GM23248 (cell line): ENCODE measurements at regions not wholly inside any gene's neighbourhood (a gene's known extent, or its start where the extent isn't known, plus 50 kb on each side); places are given as distances from the start of the nearest gene placed in this dataset.

Source experiments
- EZH2 ChIP-seq: fragments of 200-600 bp; sonication (generic); IDR thresholded peaks from 2 replicates; pipeline ENCODE4 v1.6.1; 2018; ENCODE audit warnings: antibody characterized with exemption, mild to moderate bottlenecking; ENCODE audit not compliant: insufficient read depth, poor library complexity, severe bottlenecking
- EZH2phosphoT487 ChIP-seq: fragments of 200-600 bp; sonication (generic); IDR thresholded peaks from 2 replicates; pipeline ENCODE4 v1.6.1; 2018; ENCODE audit warnings: antibody characterized with exemption, moderate library complexity, mild to moderate bottlenecking, low read depth; ENCODE audit not compliant: insufficient read depth

GRCh38 chr6:90448836-90449235 lies 138.0 kb downstream of the MAP3K7 start:
- no peak for TF ChIP-seq EZH2
- TF ChIP-seq EZH2phosphoT487, result no peak
